Mesenchymal stem cell (in vitro differentiated cells and primary cell): ENCODE measurements at regions not wholly inside any gene's neighbourhood (a gene's known extent, or its start where the extent isn't known, plus 50 kb on each side); places are given as distances from the start of the nearest gene placed in this dataset.

ENCODE experiments used
- DNase-seq: peaks from one replicate; pipeline ENCODE4 v3.0.0-alpha.2; 2013
- H2AFZ ChIP-seq: one replicate; pipeline ENCODE4 v1.6.1; 2013; ENCODE audit warnings: low read depth, mild to moderate bottlenecking, control low read depth, inconsistent platforms, low read length, moderate library complexity
- H2AK5ac ChIP-seq: 2 replicates; pipeline ENCODE4 v1.6.1; 2013; ENCODE audit warnings: low read length, moderate library complexity, mild to moderate bottlenecking, inconsistent platforms; ENCODE audit not compliant: severe bottlenecking
- H2BK120ac ChIP-seq: one replicate; pipeline ENCODE4 v1.6.1; 2013; ENCODE audit warnings: low read depth, mild to moderate bottlenecking, inconsistent platforms, low read length, moderate library complexity
- H2BK12ac ChIP-seq, 2 experiments: one replicate each; pipeline ENCODE4 v1.6.1; 2013; ENCODE audit warnings: inconsistent platforms in 2 of 2, low read length in 2 of 2, mild to moderate bottlenecking in 2 of 2, moderate library complexity in 2 of 2, control low read depth in 1 of 2
- H2BK15ac ChIP-seq: one replicate; pipeline ENCODE4 v1.6.1; 2013; ENCODE audit warnings: mild to moderate bottlenecking, low read depth, inconsistent platforms; ENCODE audit not compliant: poor library complexity, severe bottlenecking
- H2BK5ac ChIP-seq: 2 replicates; pipeline ENCODE4 v1.6.1; 2013; ENCODE audit warnings: low read depth, mild to moderate bottlenecking, low read length, control low read depth, inconsistent platforms; ENCODE audit not compliant: poor library complexity, severe bottlenecking
- H3K14ac ChIP-seq, 2 experiments: one replicate each; pipeline ENCODE4 v1.6.1; 2013; ENCODE audit warnings: inconsistent platforms in 2 of 2, low read length in 2 of 2, control low read depth in 1 of 2, mild to moderate bottlenecking in 1 of 2, moderate library complexity in 1 of 2
- H3K18ac ChIP-seq, 2 experiments: one replicate each; pipeline ENCODE4 v1.6.1; 2013; ENCODE audit warnings: inconsistent platforms in 2 of 2, low read length in 2 of 2, control low read depth in 1 of 2, low read depth in 1 of 2, mild to moderate bottlenecking in 1 of 2
- H3K23ac ChIP-seq, 2 experiments: one replicate each; pipeline ENCODE4 v1.6.1; 2013; ENCODE audit warnings: inconsistent platforms in 2 of 2, low read length in 2 of 2, mild to moderate bottlenecking in 2 of 2, moderate library complexity in 2 of 2, control low read depth in 1 of 2
- H3K27ac ChIP-seq: 2 replicates; pipeline ENCODE4 v1.5.1; 2013; ENCODE audit warnings: mild to moderate bottlenecking, moderate library complexity, low read length, control low read depth, inconsistent platforms; ENCODE audit not compliant: poor library complexity, severe bottlenecking
- H3K27me3 ChIP-seq, 2 experiments: 2 replicates each; pipeline versions ENCODE4 v1.6.1 to v1.7.0; 2013; ENCODE audit warnings: low read length in 2 of 2, mild to moderate bottlenecking in 2 of 2, moderate library complexity in 2 of 2, control low read depth in 1 of 2, inconsistent platforms in 1 of 2; ENCODE audit not compliant: control insufficient read depth in 1 of 2, insufficient read depth in 1 of 2
- H3K36me3 ChIP-seq, 2 experiments: 2 replicates each; pipeline versions ENCODE4 v1.6.1 to v1.7.0; 2013; ENCODE audit warnings: low read length in 2 of 2, control low read depth in 1 of 2, inconsistent platforms in 1 of 2, low read depth in 1 of 2, mild to moderate bottlenecking in 1 of 2; ENCODE audit not compliant: insufficient read depth in 2 of 2, control insufficient read depth in 1 of 2
- H3K4ac ChIP-seq, 2 experiments: one replicate each; pipeline ENCODE4 v1.6.1; 2013; ENCODE audit warnings: inconsistent platforms in 2 of 2, low read length in 2 of 2, mild to moderate bottlenecking in 2 of 2, moderate library complexity in 2 of 2, control low read depth in 1 of 2, low read depth in 1 of 2
- H3K4me1 ChIP-seq: 2 replicates; pipeline ENCODE4 v1.6.1; 2013; ENCODE audit warnings: low read depth, low read length, control low read depth; ENCODE audit not compliant: control insufficient read depth, insufficient read depth
- H3K4me2 ChIP-seq: 2 replicates; pipeline ENCODE4 v1.6.1; 2013; ENCODE audit warnings: low read length, mild to moderate bottlenecking, inconsistent platforms; ENCODE audit not compliant: poor library complexity, severe bottlenecking
- H3K4me3 ChIP-seq, 2 experiments: 2 replicates each; pipeline versions ENCODE4 v1.5.1 to v1.7.0; 2013; ENCODE audit warnings: low read length in 2 of 2, mild to moderate bottlenecking in 2 of 2, control low read depth in 1 of 2, low read depth in 1 of 2; ENCODE audit not compliant: insufficient read depth in 1 of 2
- H3K79me1 ChIP-seq: replicated peaks from 2 replicates; pipeline ENCODE4 v1.6.1; 2013; ENCODE audit warnings: mild to moderate bottlenecking, control low read depth, low read length, inconsistent platforms; ENCODE audit not compliant: poor library complexity, severe bottlenecking
- H3K9ac ChIP-seq: 2 replicates; pipeline ENCODE4 v1.7.0; 2013; ENCODE audit warnings: mild to moderate bottlenecking, low read length, moderate library complexity
- H3K9me3 ChIP-seq: 2 replicates; pipeline ENCODE4 v1.7.0; 2013; ENCODE audit warnings: mild to moderate bottlenecking, low read length; ENCODE audit not compliant: control insufficient read depth
- H4K8ac ChIP-seq: one replicate; pipeline ENCODE4 v1.6.1; 2013; ENCODE audit warnings: inconsistent platforms, mild to moderate bottlenecking, low read length, moderate library complexity
- H4K91ac ChIP-seq: one replicate; pipeline ENCODE4 v1.6.1; 2013; ENCODE audit warnings: mild to moderate bottlenecking, low read length, inconsistent platforms
- WGBS: methylation state at CpG from one replicate; pipeline ENCODE4 v1.1.7; 2013; ENCODE audit warnings: mixed read lengths; 5-methylcytosine and 5-hydroxymethylcytosine counted together

GRCh38 chr1:224816062-224816461, 113.4 kb upstream of the DNAH14 start:
- no peak for DNase-seq
- Histone ChIP-seq H4K91ac (no peak overlapping the region), H3K27ac (no peak overlapping the region), H3K14ac (no peak overlapping the region), H3K4me3 (no peak overlapping the region), H3K18ac (no peak overlapping the region), H3K27me3 (peaks cover 10 to 26% of the 10 kb centered on the region in 2 experiments), H4K8ac (no peak overlapping the region), H3K23ac (no peak overlapping the region), H2BK12ac (no peak overlapping the region), H3K4me2 (no peak overlapping the region), H2BK120ac (no peak overlapping the region), H3K4me1 (no peaks in the 10 kb centered on the region), H3K79me1 (no peaks in the 10 kb centered on the region), H3K9ac (no peak overlapping the region), H2BK5ac (no peak overlapping the region), H3K4ac (no peak overlapping the region), H3K36me3 (no peaks in the 10 kb centered on the region), H2AFZ (no peak overlapping the region), H2AK5ac (no peak overlapping the region), H2BK15ac (no peak overlapping the region), H3K9me3 (peaks cover 4% of the 10 kb centered on the region)

- no peaks in the 10 kb centered on the region for H3K36me3 ChIP-seq
- peaks cover 7% of the 10 kb centered on the region for H3K9me3 ChIP-seq
- no peak overlapping the region for H3K27ac ChIP-seq
- no peak overlapping the region for H3K9ac ChIP-seq
- no peaks in the 10 kb centered on the region for H3K4me1 ChIP-seq
- no peak overlapping the region for H2BK12ac ChIP-seq
- H2AK5ac ChIP-seq = no peak overlapping the region
- H3K4ac ChIP-seq = no peak overlapping the region
- 100% methylated on average over 2 of the region's 3 CpGs for WGBS
- H2AFZ ChIP-seq = no peak overlapping the region
- H2BK5ac ChIP-seq = no peak overlapping the region
- no peak overlapping the region for H4K8ac ChIP-seq
- H3K27me3 ChIP-seq = peaks cover 10 to 26% of the 10 kb centered on the region in 2 experiments
- H3K4me3 ChIP-seq = no peak overlapping the region
- no peak overlapping the region for H3K4me2 ChIP-seq
- no peak overlapping the region for H2BK15ac ChIP-seq
- DNase-seq = no peak
- H3K79me1 ChIP-seq = no peaks in the 10 kb centered on the region
- H2BK120ac ChIP-seq = no peak overlapping the region
- no peak overlapping the region for H3K18ac ChIP-seq
- H4K91ac ChIP-seq = no peak overlapping the region
- H3K14ac ChIP-seq = no peak overlapping the region
- no peak overlapping the region for H3K23ac ChIP-seq
Measured at GRCh38 chr1:224817382-224817781, 112.1 kb upstream of the DNAH14 start.

- Histone ChIP-seq H3K4me3 (no peak overlapping the region), H3K9ac (no peak overlapping the region), H3K27me3 (peaks cover 10 to 26% of the 10 kb centered on the region in 2 experiments), H3K36me3 (no peaks in the 10 kb centered on the region), H3K14ac (no peak overlapping the region), H2AK5ac (no peak overlapping the region), H2AFZ (no peak overlapping the region), H3K9me3 (peaks cover 9% of the 10 kb centered on the region), H2BK15ac (no peak overlapping the region), H3K4me2 (no peak overlapping the region), H3K27ac (no peak overlapping the region), H2BK120ac (no peak overlapping the region), H3K18ac (no peak overlapping the region), H2BK5ac (no peak overlapping the region), H3K23ac (no peak overlapping the region), H4K8ac (no peak overlapping the region), H3K4me1 (no peaks in the 10 kb centered on the region), H2BK12ac (no peak overlapping the region), H3K79me1 (no peaks in the 10 kb centered on the region), H4K91ac (no peak overlapping the region), H3K4ac (no peak overlapping the region)
- DNase-seq = no peak
- 47% methylated on average over 3 of the region's 3 CpGs for WGBS
Measured at GRCh38 chr1:224819861-224820260, 109.6 kb upstream of the DNAH14 start.

GRCh38 chr1:224820341-224820740, 109.1 kb upstream of the DNAH14 start:
- Histone ChIP-seq H2AFZ (no peak overlapping the region), H3K4me3 (no peak overlapping the region), H3K79me1 (no peaks in the 10 kb centered on the region), H2BK5ac (no peak overlapping the region), H3K36me3 (no peaks in the 10 kb centered on the region), H3K23ac (no peak overlapping the region), H3K27me3 (peaks cover 10 to 26% of the 10 kb centered on the region in 2 experiments), H3K4ac (no peak overlapping the region), H3K14ac (no peak overlapping the region), H3K18ac (no peak overlapping the region), H3K9ac (no peak overlapping the region), H3K4me2 (no peak overlapping the region), H4K91ac (no peak overlapping the region), H2BK15ac (no peak overlapping the region), H3K27ac (no peak overlapping the region), H3K4me1 (no peaks in the 10 kb centered on the region), H2BK120ac (no peak overlapping the region), H3K9me3 (peaks cover 9% of the 10 kb centered on the region), H2AK5ac (no peak overlapping the region), H2BK12ac (no peak overlapping the region), H4K8ac (no peak overlapping the region)
- no peak for DNase-seq
- 30% methylated on average over 2 of the region's 3 CpGs for WGBS
